ENCODE measurements at regions not wholly inside any gene's neighbourhood (a gene's known extent, or its start where the extent isn't known, plus 50 kb on each side); places are given as distances from the start of the nearest gene placed in this dataset.

DNA sequence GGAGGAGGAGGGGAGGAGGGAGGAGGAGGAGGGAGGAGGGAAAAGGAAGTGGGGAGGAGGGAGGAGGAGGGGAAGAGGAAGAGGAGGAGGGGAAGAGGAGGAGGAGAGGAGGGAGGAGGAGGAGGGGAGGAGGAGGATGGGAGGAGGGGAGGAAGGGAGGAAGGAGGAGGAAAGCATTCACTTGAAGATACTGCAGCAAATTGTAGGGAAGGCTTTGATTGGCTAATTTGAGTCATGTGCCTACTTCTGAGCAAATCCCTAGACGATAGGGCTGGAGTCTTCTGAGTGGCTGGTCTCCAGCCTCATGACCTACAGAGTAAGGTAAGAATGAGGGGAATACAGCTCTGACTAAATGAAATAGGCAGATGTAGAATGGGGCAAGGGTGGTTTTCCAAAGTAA lies 783.2 kb upstream of the RBFOX1 start:
- TF ChIP-seq, protein P1, sequence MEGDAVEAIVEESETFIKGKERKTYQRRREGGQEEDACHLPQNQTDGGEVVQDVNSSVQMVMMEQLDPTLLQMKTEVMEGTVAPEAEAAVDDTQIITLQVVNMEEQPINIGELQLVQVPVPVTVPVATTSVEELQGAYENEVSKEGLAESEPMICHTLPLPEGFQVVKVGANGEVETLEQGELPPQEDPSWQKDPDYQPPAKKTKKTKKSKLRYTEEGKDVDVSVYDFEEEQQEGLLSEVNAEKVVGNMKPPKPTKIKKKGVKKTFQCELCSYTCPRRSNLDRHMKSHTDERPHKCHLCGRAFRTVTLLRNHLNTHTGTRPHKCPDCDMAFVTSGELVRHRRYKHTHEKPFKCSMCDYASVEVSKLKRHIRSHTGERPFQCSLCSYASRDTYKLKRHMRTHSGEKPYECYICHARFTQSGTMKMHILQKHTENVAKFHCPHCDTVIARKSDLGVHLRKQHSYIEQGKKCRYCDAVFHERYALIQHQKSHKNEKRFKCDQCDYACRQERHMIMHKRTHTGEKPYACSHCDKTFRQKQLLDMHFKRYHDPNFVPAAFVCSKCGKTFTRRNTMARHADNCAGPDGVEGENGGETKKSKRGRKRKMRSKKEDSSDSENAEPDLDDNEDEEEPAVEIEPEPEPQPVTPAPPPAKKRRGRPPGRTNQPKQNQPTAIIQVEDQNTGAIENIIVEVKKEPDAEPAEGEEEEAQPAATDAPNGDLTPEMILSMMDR (IDR thresholded peaks at IDR 0.05; ENCODE audit: insufficient read depth, low read depth, low read length): no peak
- H3K4me3 ChIP-seq (ENCODE audit: low read depth, low read length): no peak overlapping the region
- CTCF ChIA-PET: no interaction called here
- no peaks in the 10 kb centered on the region for H3K36me3 ChIP-seq (ENCODE audit: control insufficient read depth, insufficient read depth, low read length)
- no peak for DNase-seq (ENCODE audit: low read depth)
- no peaks in the 10 kb centered on the region for H3K27me3 ChIP-seq (ENCODE audit: control insufficient read depth, insufficient read depth, low read length)
- POLR2A ChIA-PET: no interaction called here

DNA sequence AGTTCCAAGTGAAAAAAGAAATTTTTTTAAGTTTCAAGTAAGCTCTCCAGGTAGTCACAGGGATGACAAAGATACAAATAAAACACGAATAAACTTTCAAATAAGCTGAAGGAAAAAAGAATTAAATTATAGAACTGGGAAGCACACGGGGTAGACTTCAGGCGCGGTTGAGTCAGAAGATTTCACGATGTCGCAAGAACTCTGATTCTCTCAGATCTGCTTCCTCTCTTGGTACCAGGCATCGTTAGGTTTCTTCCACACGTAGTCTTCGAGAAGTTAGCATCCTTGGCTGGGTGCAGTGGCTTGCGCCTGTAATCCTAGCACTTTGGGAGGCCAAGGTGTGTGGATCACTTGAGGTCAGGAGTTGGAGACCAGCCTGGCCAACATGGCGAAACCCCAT lies 784.1 kb upstream of the RBFOX1 start:
- no peaks in the 10 kb centered on the region for H3K27me3 ChIP-seq (ENCODE audit: control insufficient read depth, insufficient read depth, low read length)
- no peak for DNase-seq (ENCODE audit: low read depth)
- no peak overlapping the region for H3K4me3 ChIP-seq (ENCODE audit: low read depth, low read length)
- TF ChIP-seq, protein P1 (IDR thresholded peaks at IDR 0.05; ENCODE audit: insufficient read depth, low read depth, low read length): no peak
- POLR2A ChIA-PET: no interaction called here
- no peaks in the 10 kb centered on the region for H3K36me3 ChIP-seq (ENCODE audit: control insufficient read depth, insufficient read depth, low read length)
- CTCF ChIA-PET: interaction anchor here (0.6 kb wide), 1 partner anchor 677 kb away, joined by 3 read pairs; no protein-coding TSS in a partner anchor

DNA sequence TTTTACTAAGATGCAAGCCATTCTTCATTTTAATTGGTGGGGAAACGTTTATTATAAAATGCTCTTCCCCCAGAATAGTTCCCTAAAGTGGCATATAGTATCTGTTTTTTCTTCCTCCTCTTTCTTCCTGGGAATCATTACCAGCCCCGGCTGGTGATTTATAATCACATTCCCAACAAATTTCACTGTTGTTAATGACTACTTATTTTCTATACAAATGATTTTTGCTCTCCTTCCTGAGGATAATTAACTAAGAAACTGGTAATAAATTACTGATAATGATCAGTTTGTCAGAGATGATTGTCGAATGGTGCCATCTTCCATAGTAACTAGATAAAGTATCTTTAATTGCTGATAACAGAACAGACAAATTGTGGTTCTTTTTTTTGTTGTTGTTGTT lies 785.5 kb upstream of the RBFOX1 start:
- CTCF ChIA-PET: no interaction called here
- POLR2A ChIA-PET: no interaction called here
- TF ChIP-seq, protein P1 (IDR thresholded peaks at IDR 0.05; ENCODE audit: insufficient read depth, low read depth, low read length): no peak

DNA sequence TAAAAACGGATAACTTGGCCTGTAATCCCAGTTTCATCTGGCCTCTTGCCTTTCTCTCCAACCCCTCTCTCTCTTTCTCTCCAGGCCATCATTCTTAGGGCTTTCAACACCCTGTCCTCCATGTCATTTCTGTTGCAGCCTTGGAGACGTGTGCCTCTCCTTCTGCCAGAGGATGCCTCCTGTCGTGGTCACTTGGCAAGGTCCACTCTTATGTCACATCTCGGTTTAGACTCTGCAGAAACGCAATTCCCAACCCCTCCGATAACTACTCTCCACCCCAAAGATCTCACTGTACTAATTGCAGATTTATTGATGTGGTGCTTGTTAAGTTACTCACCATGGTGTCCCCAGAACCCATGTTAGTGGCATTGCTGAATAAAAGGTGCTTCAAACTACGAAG lies 787.3 kb upstream of the RBFOX1 start:
- TF ChIP-seq, protein P1 (IDR thresholded peaks at IDR 0.05; ENCODE audit: insufficient read depth, low read depth, low read length): no peak

More for the DNA sequence above, 785.5 kb upstream of the RBFOX1 start:
- no peak overlapping the region for H3K4me3 ChIP-seq (ENCODE audit: low read depth, low read length)
- DNase-seq (ENCODE audit: low read depth): no peak
- H3K36me3 ChIP-seq (ENCODE audit: control insufficient read depth, insufficient read depth, low read length): no peaks in the 10 kb centered on the region
- H3K27me3 ChIP-seq (ENCODE audit: control insufficient read depth, insufficient read depth, low read length): no peaks in the 10 kb centered on the region

DNA sequence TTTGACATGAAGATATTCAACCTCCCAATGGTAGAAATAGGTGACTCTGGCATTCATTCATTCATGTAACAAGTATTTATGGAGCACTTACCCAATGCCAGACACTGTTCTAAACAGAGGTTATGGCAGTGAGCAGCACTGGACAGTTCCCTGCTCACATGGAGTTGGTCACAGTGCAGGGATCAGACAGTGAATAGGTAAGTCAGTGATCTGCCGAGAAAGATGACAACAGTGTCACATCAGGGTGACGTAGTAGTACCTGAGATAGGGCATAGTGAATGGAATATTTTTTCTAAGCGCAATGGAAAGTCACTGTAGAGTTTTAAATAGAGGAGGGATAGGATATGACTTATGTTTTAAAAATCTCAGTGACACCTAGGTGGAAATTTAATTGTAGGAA lies 791.4 kb upstream of the RBFOX1 start:
- Histone ChIP-seq H3K27me3 (ENCODE audit: control insufficient read depth, insufficient read depth, low read length) (no peaks in the 10 kb centered on the region), H3K36me3 (ENCODE audit: control insufficient read depth, insufficient read depth, low read length) (no peaks in the 10 kb centered on the region), H3K4me3 (ENCODE audit: low read depth, low read length) (no peak overlapping the region)
- DNase-seq (ENCODE audit: low read depth): no peak
- TF ChIP-seq, protein P1 (IDR thresholded peaks at IDR 0.05; ENCODE audit: insufficient read depth, low read depth, low read length): no peak
- ChIA-PET CTCF (no interaction called here), POLR2A (no interaction called here)

More for the DNA sequence above, 787.3 kb upstream of the RBFOX1 start:
- no peak for DNase-seq (ENCODE audit: low read depth)
- no peaks in the 10 kb centered on the region for H3K36me3 ChIP-seq (ENCODE audit: control insufficient read depth, insufficient read depth, low read length)
- CTCF ChIA-PET: no interaction called here
- H3K27me3 ChIP-seq (ENCODE audit: control insufficient read depth, insufficient read depth, low read length): no peaks in the 10 kb centered on the region
- POLR2A ChIA-PET: no interaction called here
- no peak overlapping the region for H3K4me3 ChIP-seq (ENCODE audit: low read depth, low read length)
